Loucy (cell line): ENCODE measurements at regions not wholly inside any gene's neighbourhood (a gene's known extent, or its start where the extent isn't known, plus 50 kb on each side); places are given as distances from the start of the nearest gene placed in this dataset.

Experiments
- EZH2phosphoT487 ChIP-seq: fragments of 200-600 bp; IDR thresholded peaks from 2 replicates; pipeline ENCODE4 v1.6.1; 2018; ENCODE audit warnings: antibody characterized with exemption, mild to moderate bottlenecking, moderate library complexity, borderline replicate concordance
- TF ChIP-seq, protein P1 (sequence below): fragments of 200-600 bp; sonication (generic); conservative IDR thresholded peaks from 2 replicates; pipeline ENCODE4 v1.5.1; 2014; ENCODE audit warnings: mild to moderate bottlenecking, antibody characterized with exemption, low read length

- TF ChIP-seq, protein P1, sequence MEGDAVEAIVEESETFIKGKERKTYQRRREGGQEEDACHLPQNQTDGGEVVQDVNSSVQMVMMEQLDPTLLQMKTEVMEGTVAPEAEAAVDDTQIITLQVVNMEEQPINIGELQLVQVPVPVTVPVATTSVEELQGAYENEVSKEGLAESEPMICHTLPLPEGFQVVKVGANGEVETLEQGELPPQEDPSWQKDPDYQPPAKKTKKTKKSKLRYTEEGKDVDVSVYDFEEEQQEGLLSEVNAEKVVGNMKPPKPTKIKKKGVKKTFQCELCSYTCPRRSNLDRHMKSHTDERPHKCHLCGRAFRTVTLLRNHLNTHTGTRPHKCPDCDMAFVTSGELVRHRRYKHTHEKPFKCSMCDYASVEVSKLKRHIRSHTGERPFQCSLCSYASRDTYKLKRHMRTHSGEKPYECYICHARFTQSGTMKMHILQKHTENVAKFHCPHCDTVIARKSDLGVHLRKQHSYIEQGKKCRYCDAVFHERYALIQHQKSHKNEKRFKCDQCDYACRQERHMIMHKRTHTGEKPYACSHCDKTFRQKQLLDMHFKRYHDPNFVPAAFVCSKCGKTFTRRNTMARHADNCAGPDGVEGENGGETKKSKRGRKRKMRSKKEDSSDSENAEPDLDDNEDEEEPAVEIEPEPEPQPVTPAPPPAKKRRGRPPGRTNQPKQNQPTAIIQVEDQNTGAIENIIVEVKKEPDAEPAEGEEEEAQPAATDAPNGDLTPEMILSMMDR = no peak
- no peak for TF ChIP-seq EZH2phosphoT487
These were observed 476.4 kb downstream of the HTR7 start for GRCh38 chr10:90381468-90381867.
